22Rv1 (cell line): ENCODE measurements at regions not wholly inside any gene's neighbourhood (a gene's known extent, or its start where the extent isn't known, plus 50 kb on each side); places are given as distances from the start of the nearest gene placed in this dataset.

ENCODE experiments used
- H3K27ac ChIP-seq: fragments of 450-650 bp; 2 replicates; pipeline ENCODE4 v1.5.1; 2017
- CTCF ChIP-seq: fragments of 450-650 bp; IDR thresholded peaks from 2 replicates; pipeline ENCODE4 v1.5.1; 2017; ENCODE audit warnings: mild to moderate bottlenecking
- ZFX ChIP-seq: fragments of 450-650 bp; IDR thresholded peaks from 2 replicates; pipeline ENCODE4 v1.6.1; 2017; ENCODE audit warnings: antibody characterized with exemption, borderline replicate concordance

- H3K27ac ChIP-seq, result no peak overlapping the region
- no peak for TF ChIP-seq CTCF
- TF ChIP-seq ZFX, result no peak
Measured at GRCh38 chr2:224159345-224159928, 120.4 kb upstream of the SERPINE2 start.

GRCh38 chr2:224158831-224159230 is 119.7 kb upstream of the SERPINE2 start:
- no peak for TF ChIP-seq CTCF
- TF ChIP-seq ZFX, result no peak
- H3K27ac ChIP-seq, result no peak overlapping the region

GRCh38 chr2:224158061-224158460 is 119.0 kb upstream of the SERPINE2 start:
- TF ChIP-seq CTCF (no peak), ZFX (no peak)
- H3K27ac ChIP-seq, result no peak overlapping the region

GRCh38 chr2:224157655-224158054 is 118.6 kb upstream of the SERPINE2 start:
- H3K27ac ChIP-seq, result no peak overlapping the region
- TF ChIP-seq ZFX, result no peak
- TF ChIP-seq CTCF, result no peak

GRCh38 chr2:224156436-224156835 is 117.3 kb upstream of the SERPINE2 start:
- TF ChIP-seq ZFX (no peak), CTCF (no peak)
- no peak overlapping the region for H3K27ac ChIP-seq

GRCh38 chr2:224155896-224156295 is 116.8 kb upstream of the SERPINE2 start:
- H3K27ac ChIP-seq, result no peak overlapping the region
- no peak for TF ChIP-seq CTCF
- no peak for TF ChIP-seq ZFX

- no peak overlapping the region for H3K27ac ChIP-seq
- no peak for TF ChIP-seq CTCF
- no peak for TF ChIP-seq ZFX
Measured at GRCh38 chr2:224155371-224155770, 116.3 kb upstream of the SERPINE2 start.
